ENCODE measurements at regions not wholly inside any gene's neighbourhood (a gene's known extent, or its start where the extent isn't known, plus 50 kb on each side); places are given as distances from the start of the nearest gene placed in this dataset.

DNA sequence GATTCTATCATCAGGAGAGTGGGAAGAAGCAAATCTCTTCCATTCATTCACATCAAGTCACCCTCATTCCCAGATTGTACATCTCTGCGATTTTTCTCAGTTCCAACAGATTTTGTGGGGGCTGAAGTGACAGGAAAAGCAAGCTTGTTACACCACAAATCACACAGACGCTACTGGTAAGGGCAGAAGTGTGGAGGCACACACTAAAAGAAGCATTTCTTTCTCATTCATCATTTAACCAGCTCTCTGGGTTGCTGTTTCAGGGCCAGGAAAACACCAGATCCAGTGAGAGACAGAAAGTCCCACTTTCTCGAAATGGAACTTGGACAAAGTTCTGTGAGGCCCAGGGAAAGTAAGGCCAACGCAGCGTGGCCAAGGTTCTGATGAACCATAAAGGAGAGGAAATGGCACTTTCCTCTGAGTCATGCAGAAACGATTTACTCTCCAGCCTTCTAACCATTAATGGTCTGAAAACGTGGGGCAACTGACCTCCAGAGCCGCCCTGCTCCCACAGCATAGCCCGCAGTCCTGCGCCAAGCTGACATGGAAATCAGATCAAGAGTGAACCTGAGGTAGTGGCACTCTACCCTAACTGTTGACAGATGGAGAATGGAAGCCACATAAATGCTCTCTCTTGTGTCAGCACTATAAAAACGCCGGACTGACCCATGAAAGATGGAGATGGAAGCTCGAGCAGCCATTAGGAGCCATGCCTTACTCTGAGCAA is 191.0 kb downstream of the C1D start:
- no peak for DNase-seq

GRCh38 chr2:67872481-67872880 is 190.3 kb downstream of the C1D start:
- DNase-seq, result no peak

DNA sequence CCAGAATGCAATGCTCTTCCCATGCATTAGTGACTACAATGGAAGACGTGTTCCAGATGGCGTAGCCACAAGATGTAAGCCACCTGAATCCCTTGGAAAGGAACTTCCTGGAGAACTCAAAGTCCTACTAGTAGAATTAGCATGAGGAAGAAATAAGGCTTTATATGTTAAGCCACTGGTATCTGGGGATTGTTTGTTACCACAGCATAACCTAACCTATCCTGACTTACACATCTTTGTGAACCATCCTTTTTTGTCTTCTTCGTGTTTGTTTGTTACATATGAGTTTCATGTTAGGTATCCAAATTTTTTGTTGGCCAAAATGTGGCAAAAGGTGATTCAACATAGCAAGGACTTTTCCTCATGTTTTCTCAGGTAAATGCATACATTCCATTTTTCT is 188.9 kb downstream of the C1D start:
- no peak for DNase-seq

- DNase-seq, result no peak
These were observed 186.6 kb downstream of the C1D start for GRCh38 chr2:67876176-67876575.

DNA sequence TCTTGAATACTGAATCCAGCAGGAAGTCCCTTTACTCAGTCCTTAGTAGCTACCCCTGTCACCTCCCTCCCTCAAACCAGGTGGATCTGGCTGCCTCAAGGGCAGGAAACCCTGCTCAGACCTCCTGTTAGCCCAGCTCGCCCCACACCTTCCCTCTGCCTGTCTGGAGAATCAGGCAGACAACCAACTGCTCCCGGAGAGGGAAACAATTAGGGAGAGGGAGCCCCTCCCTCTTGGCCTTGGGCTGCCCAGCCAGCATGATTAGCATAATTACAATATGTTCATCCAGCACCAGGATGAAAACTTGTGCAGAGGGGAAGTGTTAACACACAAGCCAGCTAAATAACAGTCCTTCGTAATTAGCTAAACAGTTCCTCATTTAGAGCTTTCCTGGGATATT is 185.5 kb downstream of the C1D start:
- no peak for DNase-seq

GRCh38 chr2:67878743-67879142 is 184.1 kb downstream of the C1D start:
- no peak for DNase-seq

DNA sequence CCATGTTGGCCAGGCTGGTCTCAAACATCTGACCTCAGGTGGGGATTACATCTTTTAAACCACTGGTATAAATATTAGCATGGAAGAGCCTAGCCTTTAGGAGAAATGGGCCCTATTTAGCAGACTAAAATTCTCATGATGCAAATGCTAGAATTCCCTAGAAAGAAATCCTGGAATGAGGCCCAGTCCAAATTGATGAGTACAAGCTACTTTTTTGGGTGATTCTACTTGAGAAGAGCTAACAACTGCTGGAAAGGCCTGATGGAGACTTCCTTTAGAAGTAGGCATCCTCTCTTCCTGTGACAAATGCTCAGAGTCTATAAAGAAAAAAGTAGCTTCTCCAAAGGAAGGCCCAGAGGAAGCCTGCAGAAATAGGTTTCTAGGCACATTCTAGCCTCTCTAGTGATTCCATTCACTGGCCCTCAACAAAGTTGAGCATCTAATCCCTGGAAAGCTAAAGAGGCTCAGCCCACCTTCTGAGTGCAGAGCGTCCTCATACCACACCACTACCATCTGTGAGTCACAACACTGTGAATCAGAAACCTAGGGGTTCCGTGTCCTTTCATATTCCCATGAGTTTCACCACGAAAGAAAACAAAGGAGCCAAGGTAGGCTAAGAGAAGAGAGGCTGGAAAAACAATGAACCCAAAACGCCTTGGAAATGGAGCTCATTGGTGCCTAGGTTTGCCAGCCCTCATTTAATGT is 183.1 kb downstream of the C1D start:
- DNase-seq, result no peak

DNA sequence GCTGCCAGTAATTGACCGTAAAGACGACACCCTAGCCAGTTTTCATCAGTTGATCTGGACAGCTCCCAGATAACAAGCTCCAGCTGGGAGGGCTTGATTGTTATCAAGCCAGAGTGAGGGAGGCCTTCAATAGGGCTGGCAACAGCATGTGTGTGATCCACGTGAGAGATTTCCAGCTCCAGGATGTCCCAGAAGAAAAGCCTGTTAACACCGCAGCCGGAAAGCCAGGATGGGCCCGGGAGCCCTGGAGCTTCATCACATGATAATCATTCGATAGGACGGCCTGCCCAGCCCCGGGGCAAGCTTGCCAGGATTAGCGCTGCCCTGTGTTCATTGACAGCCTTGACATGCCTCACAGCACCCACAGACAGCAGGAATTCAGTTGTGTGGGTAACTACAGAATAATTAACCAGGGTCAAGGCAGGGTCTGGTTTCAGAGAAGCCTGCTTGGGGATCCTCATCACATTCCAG is 182.5 kb downstream of the C1D start:
- no peak for DNase-seq

DNA sequence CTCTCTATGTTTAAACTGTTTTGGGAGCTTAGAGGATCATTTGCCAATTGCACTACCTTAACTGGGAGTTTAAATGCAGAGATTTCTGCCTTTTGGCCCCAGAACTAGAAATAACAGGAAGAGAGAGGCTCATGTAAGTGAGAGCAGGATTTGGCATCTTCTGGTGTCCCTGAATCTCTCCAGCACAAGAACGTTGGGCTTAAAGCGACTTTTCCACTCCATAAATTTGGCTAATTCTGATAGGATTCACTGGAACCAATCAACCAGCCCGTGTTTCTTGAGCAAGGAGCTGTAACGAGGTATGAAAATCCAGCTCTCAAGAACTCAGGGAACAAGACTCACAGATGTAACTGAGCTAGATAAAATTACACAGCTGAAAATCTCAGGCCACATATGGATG is 181.0 kb downstream of the C1D start:
- no peak for DNase-seq

GRCh38 chr2:67883316-67884087 is 179.3 kb downstream of the C1D start:
- no peak for DNase-seq

DNA sequence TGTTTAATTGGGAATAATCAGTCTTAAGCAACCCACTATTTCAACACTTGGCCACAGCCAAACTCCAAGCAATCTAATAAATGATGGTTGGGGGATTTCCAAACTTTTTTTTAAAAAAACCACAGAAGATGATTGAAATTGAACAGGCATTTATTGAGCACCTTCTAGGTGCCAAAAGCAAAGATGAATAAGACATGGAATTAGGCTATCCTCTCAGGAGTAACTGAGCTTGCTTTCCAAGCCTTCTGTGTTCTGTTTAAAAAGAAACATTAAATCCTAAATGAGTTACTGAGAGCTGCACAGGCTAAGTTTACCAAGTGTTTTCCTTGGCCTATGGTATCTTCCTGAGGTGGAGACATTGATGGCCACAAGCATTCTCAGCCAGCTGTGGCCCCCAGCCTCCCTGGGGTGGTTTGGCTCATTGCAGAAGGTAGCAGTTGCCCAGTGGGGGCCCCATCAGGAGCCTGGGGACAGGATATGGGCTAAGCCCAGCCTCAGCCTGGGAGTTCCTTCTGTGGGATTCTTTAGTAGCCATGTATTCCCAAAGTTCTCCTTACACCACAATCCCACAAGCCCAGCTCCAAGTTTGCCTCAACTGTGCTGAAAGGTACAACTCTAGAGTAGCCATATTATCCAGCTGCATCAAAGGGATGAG is 174.3 kb downstream of the C1D start:
- DNase-seq, result no peak

DNA sequence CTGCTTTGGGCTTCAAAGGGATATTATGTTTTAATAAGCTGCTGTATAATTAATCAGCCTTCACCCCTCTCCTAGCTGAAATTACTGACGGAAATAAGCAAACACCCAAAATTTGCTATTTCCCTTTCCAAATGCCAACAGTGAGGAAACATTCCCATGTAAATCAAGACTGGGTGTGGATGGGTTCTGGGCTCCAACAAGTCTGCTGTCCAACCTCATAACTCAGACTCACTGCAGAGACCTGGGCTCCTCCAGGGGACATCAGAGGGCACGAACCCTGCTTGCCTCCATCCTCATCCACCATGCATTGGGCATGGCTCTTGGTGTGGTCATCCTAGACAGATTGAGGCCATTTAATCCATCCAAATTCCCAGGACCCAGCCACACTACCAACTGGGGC is 173.7 kb downstream of the C1D start:
- DNase-seq, result no peak

DNA sequence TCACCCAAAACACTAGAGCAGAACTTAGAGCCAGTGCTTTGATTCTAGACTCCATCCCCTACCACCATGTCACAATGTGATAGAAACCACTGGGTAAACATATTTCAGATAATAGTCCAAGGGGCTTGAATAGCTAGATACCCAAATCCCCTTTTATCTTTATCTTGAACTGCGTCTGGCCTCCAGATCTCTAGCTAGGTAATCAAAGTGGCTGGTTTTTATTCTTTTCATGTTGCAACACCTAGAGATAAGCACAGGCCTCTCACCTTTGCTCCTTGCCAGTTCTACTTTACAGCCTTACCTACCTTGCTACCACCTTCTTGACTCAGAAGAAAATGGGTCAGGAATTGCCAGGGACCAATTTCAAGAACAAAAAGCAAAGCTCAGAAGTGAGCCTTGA is 171.2 kb downstream of the C1D start:
- no peak for DNase-seq

GRCh38 chr2:67892339-67892846 is 170.4 kb downstream of the C1D start:
- no peak for DNase-seq

- DNase-seq, result no peak
These were observed 167.4 kb downstream of the C1D start for GRCh38 chr2:67895227-67895941.

GRCh38 chr2:67896076-67896475 is 166.7 kb downstream of the C1D start:
- no peak for DNase-seq

- DNase-seq, result no peak
These were observed 166.3 kb downstream of the C1D start for GRCh38 chr2:67896476-67896875.

GRCh38 chr2:67898595-67898994 is 164.2 kb downstream of the C1D start:
- no peak for DNase-seq

DNA sequence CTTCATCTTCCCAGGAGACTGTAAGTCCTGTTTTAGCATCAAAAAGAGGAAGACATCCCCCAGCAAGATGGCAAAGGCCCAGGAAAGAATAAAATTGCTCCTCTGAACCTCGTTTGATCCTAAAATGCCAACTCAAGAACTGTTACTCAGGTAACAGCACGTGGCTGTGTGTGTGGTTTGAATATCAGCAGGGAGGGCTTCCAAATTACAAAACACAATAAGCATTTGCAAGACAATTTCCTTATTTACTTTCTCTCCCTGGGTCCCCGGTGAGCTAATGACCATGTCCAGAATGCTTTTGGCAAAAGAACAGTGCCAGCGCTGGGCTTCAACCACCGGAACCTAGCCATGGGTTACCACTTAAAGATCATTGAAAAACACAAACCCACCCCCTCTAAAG is 163.6 kb downstream of the C1D start:
- DNase-seq, result no peak

DNA sequence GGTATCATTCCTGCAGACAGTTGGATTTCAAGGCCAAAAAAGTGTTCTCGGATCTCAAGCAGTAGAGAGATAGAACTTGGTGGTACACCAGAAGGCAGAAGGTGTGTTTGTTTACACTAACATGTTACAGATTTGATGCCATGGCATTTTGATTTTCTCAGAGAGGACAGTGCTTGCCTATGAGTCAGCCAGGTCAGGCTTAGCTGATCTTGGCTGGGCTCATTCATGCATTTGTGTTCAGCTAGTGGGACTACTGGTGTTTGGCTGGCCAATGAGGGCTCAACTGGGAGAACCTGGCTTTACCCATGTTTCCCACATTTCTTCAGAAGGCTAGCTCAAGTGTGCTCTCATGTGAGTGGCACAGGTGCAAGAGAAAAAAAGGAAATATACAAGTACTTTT is 162.0 kb downstream of the C1D start:
- DNase-seq, result no peak

- no peak for DNase-seq
These were observed 158.2 kb downstream of the C1D start for GRCh38 chr2:67904566-67904965.

Data from right lung (tissue), 2 donors.